Midbrain (tissue), 1 donor: ENCODE measurements at regions not wholly inside any gene's neighbourhood (a gene's known extent, or its start where the extent isn't known, plus 50 kb on each side); places are given as distances from the start of the nearest gene placed in this dataset.
"Not testable (repeated sequence)": the region's sequence is repeated elsewhere in the genome, so short reads cannot be mapped to it uniquely, and the experiment has no call there.

Experiments used
- DNase-seq: peaks from one replicate; lab custom pipeline; 2025; lab: John Stamatoyannopoulos, UW

GRCh38 chr9:31467075-31467474 is 917.4 kb upstream of the ACO1 start:
- DNase-seq: no peak

GRCh38 chr9:31470051-31470450 is 914.4 kb upstream of the ACO1 start:
- DNase-seq: no peak

DNA sequence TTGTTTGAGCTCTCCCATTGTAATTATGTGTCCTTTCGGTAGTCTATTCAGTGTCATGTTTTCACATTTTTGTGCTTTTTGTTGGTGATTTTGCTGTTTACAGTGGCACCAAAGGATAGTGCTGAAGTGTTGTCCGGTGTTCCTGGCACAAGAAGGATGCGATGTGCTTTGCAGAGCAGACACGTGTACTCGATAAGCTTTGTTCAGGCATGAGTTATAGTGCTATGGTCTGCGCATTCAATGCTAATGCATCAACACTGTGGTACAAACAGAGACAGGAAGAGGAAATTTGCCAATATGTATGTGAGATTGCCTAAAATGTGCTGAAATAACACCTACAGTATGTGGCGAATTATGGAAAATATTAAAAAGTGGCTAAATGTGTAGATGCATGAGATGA is 913.4 kb upstream of the ACO1 start:
- DNase-seq: no peak

GRCh38 chr9:31486630-31487029 is 897.8 kb upstream of the ACO1 start:
- DNase-seq: no peak

GRCh38 chr9:31490551-31491106 is 893.8 kb upstream of the ACO1 start:
- no peak for DNase-seq

- no peak for DNase-seq
Observed at GRCh38 chr9:31492229-31492628, 892.2 kb upstream of the ACO1 start.

GRCh38 chr9:31500422-31500821 is 884.0 kb upstream of the ACO1 start:
- no peak for DNase-seq

- no peak for DNase-seq
Observed at GRCh38 chr9:31519011-31519410, 865.4 kb upstream of the ACO1 start.

DNA sequence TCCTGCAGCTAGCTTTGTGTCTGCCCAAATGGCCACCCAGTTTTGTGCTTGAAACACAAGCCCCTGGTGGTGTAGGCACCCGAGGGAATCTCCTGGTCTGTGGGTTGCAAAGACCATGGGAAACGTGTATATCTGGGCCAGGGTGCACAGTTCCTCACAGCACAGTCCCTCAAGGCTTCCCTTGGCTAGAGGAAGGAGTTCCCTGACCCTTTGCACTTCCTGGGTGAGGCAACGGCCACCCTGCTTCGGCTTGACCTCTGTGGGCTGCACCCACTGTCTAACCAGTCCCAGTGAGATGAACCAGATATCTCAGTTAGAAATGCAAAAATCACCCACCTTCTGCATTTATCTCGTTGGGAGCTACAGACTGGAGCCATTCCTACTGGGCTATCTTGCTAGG is 865.0 kb upstream of the ACO1 start:
- DNase-seq: no peak

GRCh38 chr9:31519826-31520225 is 864.6 kb upstream of the ACO1 start:
- no peak for DNase-seq

DNA sequence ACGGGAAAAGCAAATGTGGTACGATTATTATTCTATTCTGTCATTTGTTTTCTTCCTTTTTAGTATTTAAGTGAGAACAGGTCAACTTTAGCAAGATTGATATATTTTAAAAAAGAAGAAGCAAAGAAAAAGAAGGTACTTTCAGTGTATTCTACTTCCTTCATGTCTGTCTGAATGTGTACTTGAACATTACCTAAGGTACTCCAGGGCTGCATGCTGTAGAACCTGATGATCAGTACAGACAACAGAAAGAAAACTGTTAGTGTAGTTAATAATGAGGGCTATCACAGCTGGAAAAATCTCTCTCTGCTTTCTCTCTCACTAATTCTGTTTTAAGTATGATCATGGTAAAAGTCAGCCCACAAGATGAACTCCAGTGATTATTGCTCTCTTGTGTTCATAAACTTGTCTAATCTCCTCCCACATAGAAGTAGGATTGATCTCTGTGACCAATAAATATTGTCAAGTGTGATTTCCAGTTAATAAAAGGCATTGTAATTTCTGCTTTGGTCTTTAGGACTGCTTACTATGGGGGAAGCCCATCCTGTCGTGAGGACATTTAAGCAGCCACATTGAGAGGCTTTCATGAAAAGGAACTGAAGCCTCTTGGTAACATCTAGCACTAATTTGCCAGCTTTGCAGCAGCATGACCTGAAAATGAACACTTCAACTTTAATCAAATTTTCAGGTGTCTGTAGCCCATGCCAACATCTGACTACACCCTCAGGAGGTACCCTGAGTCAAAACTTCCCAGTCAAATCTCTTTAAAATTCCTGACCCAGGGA is 864.0 kb upstream of the ACO1 start:
- no peak for DNase-seq

- DNase-seq: no peak
Observed at GRCh38 chr9:31535651-31536050, 848.8 kb upstream of the ACO1 start.

- no peak for DNase-seq
Observed at GRCh38 chr9:31536471-31536870, 848.0 kb upstream of the ACO1 start.

- DNase-seq: peak; percentile 41
Observed at GRCh38 chr9:31541721-31542281, 842.6 kb upstream of the ACO1 start.

- DNase-seq: peak; percentile 15
Observed at GRCh38 chr9:31542384-31543055, 841.9 kb upstream of the ACO1 start.

- DNase-seq: no peak
Observed at GRCh38 chr9:31554941-31555340, 829.5 kb upstream of the ACO1 start.

GRCh38 chr9:31556667-31557463 is 827.6 kb upstream of the ACO1 start:
- DNase-seq: no peak

- not testable (repeated sequence) for DNase-seq
Observed at GRCh38 chr9:31572190-31572589, 812.3 kb upstream of the ACO1 start.

DNA sequence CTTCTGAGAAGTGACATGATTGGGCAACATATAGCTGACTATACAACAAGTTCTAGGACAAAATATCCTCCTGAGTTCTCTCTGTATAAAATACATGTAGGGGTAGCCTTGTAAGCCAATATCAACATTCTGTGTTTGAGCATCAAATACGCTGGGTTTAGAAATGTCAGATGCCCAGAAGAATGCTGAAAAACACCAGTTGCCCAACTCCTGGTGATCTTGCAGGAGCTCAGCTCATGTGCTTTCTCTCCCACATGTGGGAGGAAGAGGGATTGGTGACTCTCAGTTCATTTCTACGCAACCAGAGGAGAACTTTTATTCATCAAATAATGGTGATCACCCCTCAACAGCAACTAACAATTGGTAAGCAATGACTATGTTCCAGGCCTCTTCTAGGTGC is 810.9 kb upstream of the ACO1 start:
- DNase-seq: no peak

DNA sequence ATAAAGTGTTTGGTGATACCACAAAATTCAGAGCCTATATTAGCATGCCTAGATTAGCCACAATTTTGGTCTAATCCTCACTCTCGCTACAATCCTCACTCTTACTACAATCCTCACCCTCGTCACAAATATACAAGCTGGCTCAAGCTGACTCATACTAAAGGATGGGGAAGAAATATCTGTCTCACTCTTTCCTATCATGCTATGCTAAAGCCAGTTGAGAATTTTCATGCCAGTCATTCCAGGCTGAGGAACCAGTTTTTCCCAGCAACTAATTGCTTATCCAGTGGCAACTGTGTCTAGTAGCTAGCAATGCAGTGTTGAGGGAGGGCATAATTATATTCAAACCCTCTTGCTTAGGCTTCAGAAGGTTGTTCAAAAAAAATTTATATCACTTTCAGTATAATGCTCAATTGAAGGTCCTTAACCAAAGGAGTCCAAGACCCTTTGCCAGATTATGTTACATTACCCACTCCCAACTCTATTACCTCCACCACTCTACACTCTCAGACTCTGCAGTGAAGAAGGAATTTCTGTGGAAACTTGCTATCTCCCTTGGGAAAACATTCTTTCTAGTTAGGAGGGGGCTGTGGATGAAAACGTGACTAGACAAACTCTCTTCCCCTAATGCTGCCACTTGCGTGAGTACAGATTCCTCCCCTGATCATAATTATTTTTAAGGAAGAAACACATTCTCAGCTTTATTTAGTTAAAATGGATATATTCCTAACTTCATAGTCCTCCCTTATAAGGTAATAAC is 810.3 kb upstream of the ACO1 start:
- DNase-seq: no peak

DNA sequence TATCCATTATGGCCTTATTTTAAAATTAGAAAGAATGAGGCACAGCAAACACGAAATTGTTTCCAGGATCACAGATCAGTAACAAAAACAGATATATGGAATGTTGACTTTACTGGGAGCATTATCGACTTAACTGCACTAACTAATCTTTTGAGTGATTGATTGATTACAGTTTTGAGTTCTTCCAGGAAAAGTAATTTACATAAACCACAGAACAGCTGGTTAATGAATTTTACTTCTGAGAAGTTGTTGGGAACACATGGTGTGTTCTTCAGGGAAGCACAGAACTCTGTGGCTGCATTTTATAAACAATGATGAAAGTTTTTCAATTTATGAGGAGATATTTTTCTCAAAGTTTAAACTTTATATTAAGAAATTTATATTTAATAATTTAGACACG is 802.4 kb upstream of the ACO1 start:
- no peak for DNase-seq
